Parathyroid adenoma (tissue), 2 donors: ENCODE measurements at regions not wholly inside any gene's neighbourhood (a gene's known extent, or its start where the extent isn't known, plus 50 kb on each side); places are given as distances from the start of the nearest gene placed in this dataset.

Source experiments
- H2AFZ ChIP-seq: fragments of 300-600 bp; sonication (generic); one replicate; pipeline ENCODE4 v1.7.0; 2017; ENCODE audit warnings: antibody characterized with exemption, mild to moderate bottlenecking
- H3K27ac ChIP-seq: fragments of 300-600 bp; sonication (generic); one replicate; pipeline ENCODE4 v1.7.0; 2017
- H3K27me3 ChIP-seq: fragments of 300-600 bp; sonication (generic); one replicate; pipeline ENCODE4 v1.7.0; 2017; ENCODE audit warnings: low read length; ENCODE audit not compliant: control insufficient read depth, insufficient read depth
- H3K36me3 ChIP-seq: fragments of 300-600 bp; sonication (generic); one replicate; pipeline ENCODE4 v1.7.0; 2017; ENCODE audit warnings: low read length; ENCODE audit not compliant: control insufficient read depth, insufficient read depth
- H3K4me1 ChIP-seq: fragments of 300-600 bp; sonication (generic); one replicate; pipeline ENCODE4 v1.7.0; 2017; ENCODE audit warnings: control low read depth
- H3K4me2 ChIP-seq: fragments of 300-600 bp; sonication (generic); one replicate; pipeline ENCODE4 v1.7.0; 2017; ENCODE audit warnings: low read length
- H3K4me3 ChIP-seq: fragments of 300-600 bp; sonication (generic); one replicate; pipeline ENCODE4 v1.7.0; 2017; ENCODE audit warnings: low read depth, low read length
- H3K79me2 ChIP-seq: fragments of 300-600 bp; sonication (generic); one replicate; pipeline ENCODE4 v1.7.0; 2017; ENCODE audit warnings: control low read depth
- H3K9ac ChIP-seq: fragments of 300-600 bp; sonication (generic); one replicate; pipeline ENCODE4 v1.7.0; 2017; ENCODE audit warnings: mild to moderate bottlenecking
- H3K9me3 ChIP-seq: fragments of 300-600 bp; sonication (generic); one replicate; pipeline ENCODE4 v1.7.0; 2017; ENCODE audit warnings: low read length; ENCODE audit not compliant: control insufficient read depth
- TF ChIP-seq, protein P1 (sequence below): fragments of 300-600 bp; sonication (generic); IDR thresholded peaks from one replicate; pipeline ENCODE4 v1.7.0; 2017; ENCODE audit warnings: antibody characterized with exemption, mild to moderate bottlenecking
- donor health status: primary hyperparathyroidism.

- Histone ChIP-seq H3K36me3 (no peaks in the 10 kb centered on the region), H3K4me1 (no peaks in the 10 kb centered on the region), H3K27me3 (no peaks in the 10 kb centered on the region), H3K9me3 (no peaks in the 10 kb centered on the region), H3K4me3 (no peak overlapping the region), H3K4me2 (no peak overlapping the region), H3K79me2 (no peaks in the 10 kb centered on the region), H2AFZ (no peak overlapping the region), H3K9ac (no peak overlapping the region), H3K27ac (no peak overlapping the region)
- TF ChIP-seq, protein P1, sequence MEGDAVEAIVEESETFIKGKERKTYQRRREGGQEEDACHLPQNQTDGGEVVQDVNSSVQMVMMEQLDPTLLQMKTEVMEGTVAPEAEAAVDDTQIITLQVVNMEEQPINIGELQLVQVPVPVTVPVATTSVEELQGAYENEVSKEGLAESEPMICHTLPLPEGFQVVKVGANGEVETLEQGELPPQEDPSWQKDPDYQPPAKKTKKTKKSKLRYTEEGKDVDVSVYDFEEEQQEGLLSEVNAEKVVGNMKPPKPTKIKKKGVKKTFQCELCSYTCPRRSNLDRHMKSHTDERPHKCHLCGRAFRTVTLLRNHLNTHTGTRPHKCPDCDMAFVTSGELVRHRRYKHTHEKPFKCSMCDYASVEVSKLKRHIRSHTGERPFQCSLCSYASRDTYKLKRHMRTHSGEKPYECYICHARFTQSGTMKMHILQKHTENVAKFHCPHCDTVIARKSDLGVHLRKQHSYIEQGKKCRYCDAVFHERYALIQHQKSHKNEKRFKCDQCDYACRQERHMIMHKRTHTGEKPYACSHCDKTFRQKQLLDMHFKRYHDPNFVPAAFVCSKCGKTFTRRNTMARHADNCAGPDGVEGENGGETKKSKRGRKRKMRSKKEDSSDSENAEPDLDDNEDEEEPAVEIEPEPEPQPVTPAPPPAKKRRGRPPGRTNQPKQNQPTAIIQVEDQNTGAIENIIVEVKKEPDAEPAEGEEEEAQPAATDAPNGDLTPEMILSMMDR, result no peak
Measured at GRCh38 chr5:163023846-163024245, 413.5 kb upstream of the CCNG1 start.

DNA sequence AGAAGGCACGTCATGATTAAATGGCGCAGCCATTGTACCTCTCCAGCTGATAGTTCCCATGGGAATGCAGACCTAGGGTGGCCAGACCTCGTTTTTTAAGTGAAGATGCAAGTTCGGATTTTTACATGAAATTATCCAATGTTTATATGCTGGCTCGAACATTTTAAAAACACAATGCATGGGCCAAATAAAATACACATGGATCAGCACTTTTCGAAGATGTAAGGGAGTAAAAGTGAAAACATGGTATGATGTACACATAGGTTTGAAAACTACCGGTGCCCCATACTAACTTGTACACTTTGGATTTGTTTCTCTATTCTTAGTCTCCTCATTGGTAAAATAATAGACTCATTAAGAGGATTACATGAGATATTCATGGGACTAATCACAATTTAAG is 412.5 kb upstream of the CCNG1 start:
- no peak overlapping the region for H3K4me3 ChIP-seq
- no peak overlapping the region for H3K4me2 ChIP-seq
- H3K79me2 ChIP-seq, result no peaks in the 10 kb centered on the region
- H3K36me3 ChIP-seq, result no peaks in the 10 kb centered on the region
- no peaks in the 10 kb centered on the region for H3K27me3 ChIP-seq
- no peak overlapping the region for H3K27ac ChIP-seq
- H3K9me3 ChIP-seq, result no peaks in the 10 kb centered on the region
- no peaks in the 10 kb centered on the region for H3K4me1 ChIP-seq
- no peak overlapping the region for H3K9ac ChIP-seq
- H2AFZ ChIP-seq, result no peak overlapping the region
- TF ChIP-seq, protein P1, result no peak

GRCh38 chr5:163033656-163034055 is 403.7 kb upstream of the CCNG1 start:
- H3K27me3 ChIP-seq, result no peaks in the 10 kb centered on the region
- H3K27ac ChIP-seq, result no peak overlapping the region
- no peak overlapping the region for H2AFZ ChIP-seq
- no peak overlapping the region for H3K4me3 ChIP-seq
- TF ChIP-seq, protein P1, result no peak
- H3K36me3 ChIP-seq, result no peaks in the 10 kb centered on the region
- no peak overlapping the region for H3K9ac ChIP-seq
- H3K9me3 ChIP-seq, result no peaks in the 10 kb centered on the region
- H3K79me2 ChIP-seq, result no peaks in the 10 kb centered on the region
- H3K4me2 ChIP-seq, result no peak overlapping the region
- no peaks in the 10 kb centered on the region for H3K4me1 ChIP-seq

DNA sequence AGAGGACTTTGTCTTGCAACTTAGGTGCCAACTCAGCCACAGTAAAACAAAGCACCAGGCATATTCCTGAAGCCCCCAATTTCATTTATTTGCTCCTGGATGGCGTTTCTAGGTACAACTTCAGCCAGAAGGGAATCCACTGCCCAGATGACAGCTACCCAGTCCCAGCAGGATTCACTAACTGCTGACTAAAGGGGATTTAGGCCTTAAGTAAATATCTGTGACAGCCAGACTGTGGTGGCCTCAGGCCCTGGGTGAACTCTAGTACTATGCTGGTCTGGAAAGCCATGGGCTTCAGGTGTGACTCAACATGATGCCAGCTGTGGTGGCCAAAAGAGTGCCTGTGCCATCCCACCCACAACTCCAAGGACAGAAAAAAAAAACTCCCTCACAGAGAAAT is 396.1 kb upstream of the CCNG1 start:
- Histone ChIP-seq H2AFZ (no peak overlapping the region), H3K36me3 (no peaks in the 10 kb centered on the region), H3K9ac (no peak overlapping the region), H3K9me3 (no peaks in the 10 kb centered on the region), H3K27me3 (no peaks in the 10 kb centered on the region), H3K4me1 (no peaks in the 10 kb centered on the region), H3K27ac (no peak overlapping the region), H3K4me3 (no peak overlapping the region), H3K79me2 (no peaks in the 10 kb centered on the region), H3K4me2 (no peak overlapping the region)
- TF ChIP-seq, protein P1, result no peak

GRCh38 chr5:163079618-163080017 is 357.8 kb upstream of the CCNG1 start:
- Histone ChIP-seq H3K4me1 (no peaks in the 10 kb centered on the region), H3K9ac (no peak overlapping the region), H3K36me3 (no peaks in the 10 kb centered on the region), H3K79me2 (no peaks in the 10 kb centered on the region), H3K9me3 (no peaks in the 10 kb centered on the region), H3K27ac (no peak overlapping the region), H3K27me3 (no peaks in the 10 kb centered on the region), H3K4me3 (no peak overlapping the region), H2AFZ (no peak overlapping the region), H3K4me2 (no peak overlapping the region)
- TF ChIP-seq, protein P1, result no peak
